DMS114 treated with DMSO at 0.1 percent for 48 hours (cell line): ENCODE measurements at regions not wholly inside any gene's neighbourhood (a gene's known extent, or its start where the extent isn't known, plus 50 kb on each side); places are given as distances from the start of the nearest gene placed in this dataset.
"Not testable (repeated sequence)": the region's sequence is repeated elsewhere in the genome, so short reads cannot be mapped to it uniquely, and the experiment has no call there.

ENCODE experiments used
- DNase-seq: peaks from one replicate; lab custom pipeline; 2025; ENCODE audit not compliant: unreplicated experiment; lab: John Stamatoyannopoulos, UW

DNA sequence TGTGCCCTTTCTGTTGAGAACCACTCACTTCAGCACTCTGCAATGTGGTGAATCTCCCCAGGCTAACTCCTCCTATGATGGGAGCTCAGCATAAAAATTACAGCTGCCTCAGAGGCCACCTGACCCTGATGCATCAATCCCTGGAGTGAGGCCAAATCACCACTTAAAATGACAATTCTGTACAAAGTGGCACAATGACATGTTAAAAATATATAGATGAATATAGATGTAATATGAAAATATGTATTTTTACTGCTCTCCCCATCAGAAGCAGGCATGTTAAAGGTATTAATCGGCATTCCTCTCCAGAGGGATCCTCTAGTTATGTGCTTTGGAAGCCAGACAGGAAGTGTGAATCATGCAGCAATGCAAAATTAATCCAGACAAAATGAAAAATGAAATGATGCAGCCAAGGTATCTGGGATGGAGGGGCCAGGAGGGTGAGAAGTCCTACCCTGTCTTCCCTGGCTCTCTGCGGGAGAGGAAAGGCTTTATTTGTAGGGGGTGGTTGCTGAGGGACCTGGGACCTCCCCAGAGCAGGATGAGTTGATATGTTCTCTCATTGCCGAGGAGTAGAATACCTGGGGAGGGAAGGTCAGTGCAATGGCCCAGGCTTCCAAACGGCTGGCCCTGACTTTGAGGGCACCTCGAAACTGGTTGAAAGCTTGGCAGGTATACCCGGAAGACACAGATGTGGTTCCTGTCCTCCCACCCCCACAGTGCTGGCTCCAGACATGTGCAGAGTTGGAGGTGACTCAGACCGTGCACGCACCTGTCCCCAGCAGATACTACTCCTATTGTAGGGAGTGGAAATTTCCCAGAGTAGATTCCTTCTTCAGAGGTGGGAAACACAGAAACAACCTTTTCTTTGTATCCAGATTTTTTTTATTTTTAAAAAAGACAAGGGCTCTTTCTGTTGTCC lies 347.9 kb upstream of the NCAM1 start:
- DNase-seq, result no peak

DNA sequence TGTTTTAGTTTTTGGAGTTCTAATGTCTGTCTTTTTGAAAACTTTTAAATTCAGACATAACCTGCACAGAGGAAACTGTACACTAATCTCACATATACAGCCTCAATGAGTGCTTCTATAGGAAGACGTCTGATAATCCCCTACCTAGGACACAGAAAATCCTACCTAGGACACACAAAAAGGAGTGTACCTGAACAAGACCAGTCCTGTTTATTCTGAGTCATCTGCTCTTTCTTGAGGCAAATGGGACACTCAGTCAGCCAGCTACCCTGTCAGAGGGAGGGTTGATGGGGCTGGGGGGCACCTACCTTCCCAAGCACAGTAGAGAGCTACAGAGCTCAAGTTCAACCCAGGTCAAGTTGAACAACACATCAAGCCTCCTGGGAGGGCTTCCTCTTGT lies 346.6 kb upstream of the NCAM1 start:
- DNase-seq, result no peak

DNA sequence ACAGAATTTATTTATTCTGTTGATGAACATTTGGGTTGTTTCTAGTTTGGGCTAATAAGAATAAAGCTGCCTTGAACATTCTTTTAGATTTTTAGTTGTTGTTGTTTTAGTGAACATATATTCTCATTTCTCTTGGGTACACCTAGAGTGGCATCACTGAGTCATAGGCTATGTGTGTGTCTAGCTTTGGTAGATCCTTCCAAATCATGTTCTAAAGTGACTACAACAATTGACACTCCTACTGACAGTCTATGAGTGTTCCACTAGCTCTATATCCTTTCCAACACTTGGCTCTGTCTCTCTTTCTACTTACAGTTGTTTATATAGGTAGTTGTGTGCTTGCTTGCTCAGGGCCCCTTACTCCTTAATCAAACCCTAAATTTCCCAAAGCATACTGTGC lies 346.0 kb upstream of the NCAM1 start:
- no peak for DNase-seq

- no peak for DNase-seq
These were observed 345.3 kb upstream of the NCAM1 start for GRCh38 chr11:112615891-112616290.

DNA sequence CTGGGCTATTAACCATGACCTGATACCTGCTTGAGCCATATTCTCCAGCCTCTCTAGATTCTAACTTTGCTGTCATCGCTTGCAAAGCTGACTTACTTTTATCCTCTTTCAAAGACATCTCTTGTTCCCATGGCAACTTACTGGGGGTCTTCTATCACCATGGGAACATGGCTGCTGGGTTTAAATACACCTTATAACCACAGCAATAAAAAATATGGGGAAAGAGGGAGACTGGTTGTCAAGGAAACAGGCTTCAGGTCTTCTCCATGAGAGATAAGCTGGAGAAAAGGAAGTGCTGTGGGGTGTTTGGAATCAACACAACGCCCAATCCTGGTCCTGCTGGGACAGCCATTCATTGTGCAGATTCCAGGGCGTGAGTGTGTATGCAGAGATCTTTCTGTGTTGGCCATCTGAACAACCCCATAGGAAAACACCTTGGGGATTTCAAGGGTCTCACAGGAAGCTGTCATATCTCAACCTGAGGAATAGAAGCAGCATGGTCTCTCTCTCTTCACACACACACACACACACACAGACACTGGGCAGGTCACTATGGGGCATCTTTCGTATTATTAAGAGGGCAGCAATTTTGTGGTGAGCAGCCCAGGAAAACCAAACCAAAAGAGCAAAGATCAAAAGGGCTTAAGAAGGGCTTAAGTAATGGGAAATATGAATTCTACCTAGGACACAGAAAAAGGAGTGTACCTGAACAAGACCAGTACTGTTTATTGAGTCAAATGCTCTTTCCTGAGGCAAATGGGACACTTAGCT lies 344.7 kb upstream of the NCAM1 start:
- DNase-seq, result no peak

DNA sequence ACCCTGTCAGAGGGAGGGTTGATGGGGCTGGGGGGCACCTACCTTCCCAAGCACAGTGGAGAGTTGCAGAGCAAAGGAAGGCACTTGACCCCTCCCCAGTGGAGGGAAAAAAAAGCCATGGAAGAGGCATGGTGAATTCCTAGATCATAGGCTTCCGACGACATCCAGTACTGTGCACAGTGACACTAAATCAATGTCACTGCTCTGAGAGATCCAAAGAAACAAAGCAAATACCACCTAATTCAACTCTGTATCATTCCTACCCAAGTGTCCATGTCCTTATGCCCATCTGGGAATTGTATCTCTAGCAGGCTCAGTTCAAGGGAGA lies 344.2 kb upstream of the NCAM1 start:
- no peak for DNase-seq

- DNase-seq, result no peak
These were observed 343.0 kb upstream of the NCAM1 start for GRCh38 chr11:112617977-112618826.

- no peak for DNase-seq
These were observed 342.1 kb upstream of the NCAM1 start for GRCh38 chr11:112619106-112619505.

- DNase-seq, result no peak
These were observed 340.4 kb upstream of the NCAM1 start for GRCh38 chr11:112620621-112621394.

DNA sequence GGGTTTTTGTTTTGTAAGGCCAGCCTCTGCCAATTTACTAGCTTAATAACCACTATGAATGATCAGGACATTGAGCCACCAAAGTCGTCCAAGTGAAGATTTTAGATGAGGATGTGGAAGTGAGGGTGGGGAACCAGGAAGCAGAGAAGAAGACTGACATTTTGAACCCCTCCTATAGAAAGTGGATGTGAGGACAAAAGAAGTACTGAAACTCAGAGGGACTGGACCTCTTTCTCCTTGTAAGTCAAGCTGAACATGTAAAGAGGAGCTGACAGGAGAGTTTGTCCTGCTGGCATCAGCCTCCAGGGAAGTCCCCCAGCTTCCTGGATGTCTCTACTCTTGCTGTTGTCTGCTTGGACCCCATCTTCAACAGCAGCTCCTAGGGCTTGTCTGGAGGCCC lies 338.2 kb upstream of the NCAM1 start:
- DNase-seq, result no peak

DNA sequence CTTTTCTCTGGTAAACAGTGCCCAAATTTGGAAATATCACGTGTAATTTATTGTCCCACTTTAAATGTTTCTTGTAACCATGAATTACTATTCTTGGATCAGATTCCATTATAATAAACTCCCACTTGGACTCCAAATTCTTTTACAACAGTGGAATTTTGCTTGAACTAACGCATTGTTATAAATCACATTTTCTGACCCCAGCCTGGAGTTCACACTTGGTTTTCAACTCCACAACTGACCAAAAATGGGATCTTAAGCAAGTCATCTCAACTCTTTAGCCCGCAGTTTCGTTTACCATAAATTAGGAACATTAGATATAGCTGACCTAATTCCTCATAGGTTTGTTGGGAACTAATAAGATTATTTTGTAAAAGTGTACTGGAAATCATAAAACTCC lies 336.8 kb upstream of the NCAM1 start:
- no peak for DNase-seq

GRCh38 chr11:112624971-112625370 lies 336.2 kb upstream of the NCAM1 start:
- DNase-seq, result not testable (repeated sequence)

GRCh38 chr11:112625814-112626213 lies 335.4 kb upstream of the NCAM1 start:
- no peak for DNase-seq

DNA sequence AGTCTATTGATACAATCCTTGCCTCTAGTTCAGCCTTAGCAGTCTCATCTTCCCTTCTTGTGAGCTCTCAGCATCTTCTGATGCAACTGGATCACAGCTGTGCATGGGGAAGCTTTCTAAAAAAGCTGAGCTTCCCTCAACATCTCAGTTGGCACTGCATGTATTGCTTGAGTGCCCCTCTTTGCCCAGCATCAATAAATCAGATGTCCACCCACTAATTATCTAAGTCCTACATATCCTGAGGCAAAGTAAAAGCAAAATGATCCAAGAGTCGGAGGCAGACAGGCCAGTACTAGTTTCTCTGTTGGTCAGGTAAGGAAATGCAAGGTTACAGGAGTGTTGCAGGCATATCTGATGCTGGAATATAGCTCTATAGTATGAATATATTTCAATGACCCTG lies 334.5 kb upstream of the NCAM1 start:
- DNase-seq, result no peak

DNA sequence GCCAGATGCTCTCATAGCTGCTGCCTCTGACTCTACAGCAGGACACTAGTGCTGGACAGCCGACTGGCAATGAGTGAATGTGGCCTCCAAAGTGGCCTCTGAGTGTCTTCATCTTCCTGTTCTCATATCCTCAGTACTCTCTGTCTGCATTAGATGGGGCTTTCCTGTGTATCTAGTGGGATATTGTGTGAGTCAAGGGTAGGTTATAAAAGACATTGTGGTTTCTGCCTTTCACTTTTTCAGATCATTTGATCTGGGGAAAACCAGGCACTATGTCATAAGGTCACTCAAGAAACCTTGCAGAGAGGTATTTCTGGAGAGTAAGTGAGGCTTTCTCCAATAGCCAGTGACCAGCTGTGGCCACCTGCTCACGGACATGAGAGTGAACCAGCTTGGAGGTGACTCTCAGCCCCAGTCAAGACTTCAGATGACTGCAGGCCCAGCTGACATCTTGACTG lies 333.6 kb upstream of the NCAM1 start:
- no peak for DNase-seq

DNA sequence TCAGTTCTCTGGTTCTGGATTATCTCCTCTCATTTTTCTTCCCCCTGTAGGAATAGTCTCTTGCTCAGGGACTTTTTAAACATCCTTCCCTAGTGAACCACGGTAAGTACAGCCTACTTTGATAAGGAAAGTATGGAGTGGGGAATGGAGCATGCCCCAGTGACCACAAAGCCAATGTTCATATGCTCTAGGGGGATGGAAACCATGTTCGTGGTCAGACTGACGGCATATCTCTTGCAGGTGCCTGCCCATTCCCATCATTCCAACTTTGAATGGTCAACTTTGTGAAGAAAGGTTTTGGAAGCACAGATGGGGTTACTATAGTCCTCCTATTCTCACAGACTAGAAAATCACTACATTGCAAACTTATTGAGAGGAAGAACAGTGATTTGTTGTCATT lies 332.5 kb upstream of the NCAM1 start:
- no peak for DNase-seq

- no peak for DNase-seq
These were observed 330.7 kb upstream of the NCAM1 start for GRCh38 chr11:112630496-112630895.

DNA sequence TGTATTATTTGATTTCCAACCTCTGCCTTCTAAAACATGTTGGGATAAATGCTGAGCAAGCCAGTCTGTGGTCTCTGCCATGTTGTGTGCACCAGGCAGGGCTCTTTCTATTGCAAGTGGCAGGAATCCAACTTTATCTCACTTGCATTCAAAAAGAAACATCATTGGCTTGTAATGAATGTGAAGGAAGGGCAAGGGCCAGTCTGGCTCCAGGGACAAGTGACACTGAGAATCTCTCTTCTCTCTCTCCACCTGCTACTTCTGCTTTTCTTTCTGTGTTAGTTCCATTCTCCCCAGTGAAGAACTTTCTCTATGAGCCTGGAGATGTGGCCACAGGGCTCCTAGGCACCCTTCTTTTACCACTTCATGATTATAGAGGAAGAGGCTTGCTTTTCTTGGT lies 329.9 kb upstream of the NCAM1 start:
- no peak for DNase-seq

DNA sequence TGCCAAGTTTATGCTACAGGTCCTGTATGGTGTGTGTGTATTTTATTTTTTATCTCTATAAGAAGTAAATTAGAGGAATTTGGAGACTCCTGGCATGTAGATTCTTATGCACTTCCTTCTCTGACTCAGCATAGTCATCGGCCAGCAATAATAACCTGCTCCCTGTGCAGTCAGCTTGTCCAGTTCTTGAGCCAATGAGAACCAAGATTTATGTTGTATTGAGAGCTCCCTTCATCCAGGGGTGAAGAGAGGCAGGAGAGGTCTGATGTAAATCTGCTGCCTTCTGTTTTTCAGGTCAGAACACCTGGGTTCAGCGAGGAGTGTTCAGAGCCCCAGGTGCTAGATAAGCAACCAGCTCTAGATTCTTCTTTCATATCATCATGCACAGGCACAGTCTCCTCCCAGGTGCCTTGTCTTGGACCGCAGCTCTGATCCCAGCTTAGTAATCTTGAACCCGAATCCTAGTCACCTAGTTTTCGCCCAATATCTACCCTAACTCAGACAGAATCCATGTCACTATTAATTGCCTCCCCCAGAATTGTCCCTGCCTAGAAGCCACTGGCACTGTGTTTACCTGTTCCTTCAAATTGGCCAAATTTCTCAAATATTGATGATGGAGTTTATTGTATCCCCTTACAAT lies 328.2 kb upstream of the NCAM1 start:
- no peak for DNase-seq

GRCh38 chr11:112634551-112634950 lies 326.7 kb upstream of the NCAM1 start:
- no peak for DNase-seq
